ENCODE measurements at regions not wholly inside any gene's neighbourhood (a gene's known extent, or its start where the extent isn't known, plus 50 kb on each side); places are given as distances from the start of the nearest gene placed in this dataset.
"Not testable (repeated sequence)": the region's sequence is repeated elsewhere in the genome, so short reads cannot be mapped to it uniquely, and the experiment has no call there.

DNA sequence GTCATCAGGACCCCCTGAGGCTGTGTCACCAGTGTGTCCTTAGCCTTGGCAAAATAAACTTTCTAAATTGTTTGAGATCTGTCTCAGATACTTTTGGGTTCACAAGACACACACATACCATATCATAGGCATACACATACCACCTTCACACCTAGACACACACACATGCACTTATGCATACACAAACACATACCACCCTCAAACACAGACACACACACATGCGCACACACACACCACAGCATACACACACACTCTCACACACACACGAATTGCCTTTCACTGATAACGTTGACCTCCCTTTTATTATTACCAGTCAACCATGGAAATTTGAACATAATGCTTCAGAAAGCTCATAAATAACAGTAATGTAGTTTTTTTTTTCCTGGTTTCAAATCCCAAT is 108.6 kb upstream of the MYLIP start:
- Histone ChIP-seq H3K36me3 (replicated peaks in 1 of 2; ENCODE audit: insufficient read depth in 1 of 2, low read depth in 2 of 2) (no peaks in the 10 kb centered on the region), H3K9me3 (no peaks in the 10 kb centered on the region), H3K27me3 (no peaks in the 10 kb centered on the region), H3K4me1 (no peaks in the 10 kb centered on the region), H3K4me3 (no peak overlapping the region), H3K27ac (no peak overlapping the region)
- TF ChIP-seq, protein P1, sequence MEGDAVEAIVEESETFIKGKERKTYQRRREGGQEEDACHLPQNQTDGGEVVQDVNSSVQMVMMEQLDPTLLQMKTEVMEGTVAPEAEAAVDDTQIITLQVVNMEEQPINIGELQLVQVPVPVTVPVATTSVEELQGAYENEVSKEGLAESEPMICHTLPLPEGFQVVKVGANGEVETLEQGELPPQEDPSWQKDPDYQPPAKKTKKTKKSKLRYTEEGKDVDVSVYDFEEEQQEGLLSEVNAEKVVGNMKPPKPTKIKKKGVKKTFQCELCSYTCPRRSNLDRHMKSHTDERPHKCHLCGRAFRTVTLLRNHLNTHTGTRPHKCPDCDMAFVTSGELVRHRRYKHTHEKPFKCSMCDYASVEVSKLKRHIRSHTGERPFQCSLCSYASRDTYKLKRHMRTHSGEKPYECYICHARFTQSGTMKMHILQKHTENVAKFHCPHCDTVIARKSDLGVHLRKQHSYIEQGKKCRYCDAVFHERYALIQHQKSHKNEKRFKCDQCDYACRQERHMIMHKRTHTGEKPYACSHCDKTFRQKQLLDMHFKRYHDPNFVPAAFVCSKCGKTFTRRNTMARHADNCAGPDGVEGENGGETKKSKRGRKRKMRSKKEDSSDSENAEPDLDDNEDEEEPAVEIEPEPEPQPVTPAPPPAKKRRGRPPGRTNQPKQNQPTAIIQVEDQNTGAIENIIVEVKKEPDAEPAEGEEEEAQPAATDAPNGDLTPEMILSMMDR (IDR thresholded peaks at IDR 0.05): no peak
- no peak for TF ChIP-seq POLR2A (IDR thresholded peaks at IDR 0.05)
- DNase-seq: no peak
- WGBS, 2 donors: 79 to 83% methylated on average over 3 of the region's 3 CpGs
- intact Hi-C loops (cut with DNase I): no loop called here
- ATAC-seq: no peak

DNA sequence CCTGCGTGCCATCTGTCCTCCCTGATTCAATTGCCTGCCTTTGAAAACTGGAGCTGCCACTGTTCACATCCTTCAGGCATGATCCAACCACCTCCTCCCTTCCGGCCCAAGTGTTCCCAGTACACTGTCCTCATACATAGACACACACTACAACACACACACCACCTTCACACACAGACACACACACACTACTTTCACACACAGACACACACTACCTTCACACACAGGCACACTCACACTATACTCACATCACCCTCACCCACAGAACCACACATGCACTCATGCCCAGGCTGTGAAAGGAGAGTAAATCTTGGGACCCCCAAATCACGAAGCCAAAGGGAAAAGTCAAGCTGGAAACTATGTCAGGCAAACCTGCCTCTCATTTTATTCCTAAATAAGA is 109.4 kb upstream of the MYLIP start:
- DNase-seq (no peak), ATAC-seq (no peak)
- Histone ChIP-seq H3K27ac (no peak overlapping the region), H3K9me3 (no peaks in the 10 kb centered on the region), H3K4me1 (no peaks in the 10 kb centered on the region), H3K36me3 (replicated peaks in 1 of 2; ENCODE audit: insufficient read depth in 1 of 2, low read depth in 2 of 2) (no peaks in the 10 kb centered on the region), H3K27me3 (no peaks in the 10 kb centered on the region), H3K4me3 (no peak overlapping the region)
- 77 to 83% methylated on average over 3 of the region's 3 CpGs for WGBS, 2 donors
- TF ChIP-seq POLR2A (IDR thresholded peaks at IDR 0.05): no peak
- TF ChIP-seq, protein P1 (IDR thresholded peaks at IDR 0.05): no peak
- intact Hi-C loops (cut with DNase I): no loop called here

DNA sequence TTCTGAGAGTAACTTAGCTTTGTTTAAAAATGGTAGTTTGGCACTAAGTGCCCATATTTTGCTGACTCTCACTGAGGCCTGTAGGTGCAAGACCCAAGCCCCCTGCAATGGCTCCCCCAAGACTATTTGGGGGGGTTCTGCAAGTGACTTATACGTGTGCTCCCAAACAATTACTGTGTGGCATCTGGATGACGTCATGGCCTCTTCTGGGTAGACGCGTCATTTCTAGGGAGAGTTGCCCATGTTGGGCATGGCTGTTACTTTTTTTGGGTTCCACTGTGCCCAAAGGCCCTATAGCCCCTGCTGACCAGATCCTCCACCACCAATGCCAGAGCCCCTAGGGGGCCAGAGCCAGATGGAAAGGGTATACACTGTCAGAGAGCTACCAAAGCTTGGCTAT is 110.3 kb upstream of the MYLIP start:
- DNase-seq: no peak
- WGBS, 2 donors: 94 to 99% methylated on average over 4 of the region's 4 CpGs
- intact Hi-C loops (cut with DNase I): no loop called here
- Histone ChIP-seq H3K36me3 (replicated peaks in 1 of 2; ENCODE audit: insufficient read depth in 1 of 2, low read depth in 2 of 2) (no peaks in the 10 kb centered on the region), H3K27me3 (no peaks in the 10 kb centered on the region), H3K27ac (no peak overlapping the region), H3K9me3 (no peaks in the 10 kb centered on the region), H3K4me1 (no peaks in the 10 kb centered on the region), H3K4me3 (no peak overlapping the region)
- no peak for ATAC-seq
- TF ChIP-seq POLR2A (IDR thresholded peaks at IDR 0.05): no peak
- TF ChIP-seq, protein P1 (IDR thresholded peaks at IDR 0.05): no peak

DNA sequence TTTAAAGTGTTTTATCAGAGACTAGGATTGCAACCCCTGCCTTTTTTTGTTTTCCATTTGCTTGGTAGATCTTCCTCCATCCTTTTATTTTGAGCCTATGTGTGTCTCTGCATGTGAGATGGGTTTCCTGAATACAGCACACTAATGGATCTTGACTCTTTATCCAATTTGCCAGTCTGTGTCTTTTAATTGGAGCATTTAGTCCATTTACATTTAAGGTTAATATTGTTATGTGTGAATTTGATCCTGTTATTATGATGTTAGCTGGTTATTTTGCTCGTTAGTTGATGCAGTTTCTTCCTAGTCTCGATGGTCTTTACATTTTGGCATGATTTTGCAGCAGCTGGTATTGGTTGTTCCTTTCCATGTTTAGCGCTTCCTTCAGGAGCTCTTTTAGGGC is 114.6 kb upstream of the MYLIP start:
- DNase-seq; H3K27ac ChIP-seq; H3K4me3 ChIP-seq; ATAC-seq; H3K27me3 ChIP-seq; H3K36me3 ChIP-seq (replicated peaks in 1 of 2; ENCODE audit: insufficient read depth in 1 of 2, low read depth in 2 of 2); H3K4me1 ChIP-seq; H3K9me3 ChIP-seq; intact Hi-C loops (cut with DNase I): not testable (repeated sequence)
- 59 to 82% methylated on average over 3 of the region's 3 CpGs for WGBS, 2 donors

DNA sequence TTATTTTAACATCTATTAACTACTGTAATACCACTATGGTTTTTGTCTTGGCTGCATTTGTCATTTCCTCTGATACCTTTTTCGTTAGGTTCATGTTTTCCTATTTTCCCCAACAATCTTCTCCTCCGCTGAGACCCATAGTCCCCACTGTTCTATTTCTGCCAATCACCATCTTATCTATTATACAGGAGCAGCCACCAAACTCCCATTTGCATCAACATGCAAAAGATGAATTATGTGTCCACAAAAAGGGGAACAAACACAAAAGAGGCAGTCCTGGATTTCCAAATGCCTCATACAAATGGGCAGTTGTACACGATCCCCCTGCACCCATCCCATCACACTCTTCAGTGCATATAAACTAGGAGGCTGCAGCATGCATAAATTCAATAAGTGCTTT is 121.7 kb upstream of the MYLIP start:
- Histone ChIP-seq H3K9me3 (no peaks in the 10 kb centered on the region), H3K27me3 (no peaks in the 10 kb centered on the region), H3K36me3 (replicated peaks in 1 of 2; ENCODE audit: insufficient read depth in 1 of 2, low read depth in 2 of 2) (no peaks in the 10 kb centered on the region), H3K27ac (no peak overlapping the region), H3K4me3 (no peak overlapping the region), H3K4me1 (no peaks in the 10 kb centered on the region)
- WGBS, 2 donors: 48 to 50% methylated on average over 3 of the region's 3 CpGs
- no peak for TF ChIP-seq POLR2A (IDR thresholded peaks at IDR 0.05)
- TF ChIP-seq, protein P1 (IDR thresholded peaks at IDR 0.05): no peak
- intact Hi-C loops (cut with DNase I): no loop called here
- ATAC-seq (no peak), DNase-seq (no peak)

Measured in body of pancreas (tissue), 4 donors.